PFSK-1 (cell line): ENCODE measurements at regions not wholly inside any gene's neighbourhood (a gene's known extent, or its start where the extent isn't known, plus 50 kb on each side); places are given as distances from the start of the nearest gene placed in this dataset.

Experiments used
- POLR2AphosphoS5 ChIP-seq: IDR thresholded peaks from 2 replicates; pipeline ENCODE4 v1.6.1; 2012; ENCODE audit warnings: low read depth, mild to moderate bottlenecking, control low read depth, low read length, moderate library complexity
- TAF1 ChIP-seq: IDR thresholded peaks from 2 replicates; pipeline ENCODE4 v1.6.1; 2012; ENCODE audit warnings: low read length, control low read depth, borderline replicate concordance; ENCODE audit not compliant: insufficient read depth

DNA sequence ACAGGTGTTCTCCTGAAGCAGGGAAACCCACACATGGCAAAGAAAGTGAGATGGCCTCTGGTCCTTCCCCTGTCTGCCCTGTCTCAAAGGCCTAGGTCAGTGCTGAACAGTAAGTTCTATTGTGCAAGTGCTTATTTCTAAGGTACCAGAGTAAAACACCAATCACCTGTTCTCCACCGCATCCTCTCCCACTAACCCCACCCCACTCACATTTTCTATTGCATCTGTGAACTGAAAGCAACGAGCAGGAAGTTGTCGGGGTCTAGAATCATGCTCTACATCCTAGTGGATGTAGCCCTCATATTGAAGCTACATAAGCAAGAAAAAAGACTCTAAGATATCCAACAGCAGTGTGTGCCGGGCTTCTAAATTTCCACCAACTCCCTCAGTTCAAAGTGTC lies 265.9 kb downstream of the ENC1 start:
- TF ChIP-seq TAF1: no peak
- no peak for TF ChIP-seq POLR2AphosphoS5
